ENCODE measurements at regions not wholly inside any gene's neighbourhood (a gene's known extent, or its start where the extent isn't known, plus 50 kb on each side); places are given as distances from the start of the nearest gene placed in this dataset.

GRCh38 chr12:124664395-124665111 is 97.1 kb upstream of the NCOR2 start:
- no peak for DNase-seq (ENCODE audit: low read depth in 2 of 2)

GRCh38 chr12:124663771-124664366 is 96.5 kb upstream of the NCOR2 start:
- no peak for DNase-seq (ENCODE audit: low read depth in 2 of 2)
- no peak overlapping the region for H3K4me3 ChIP-seq (replicated peaks in 1 of 2; ENCODE audit: low read depth in 2 of 2, low read length in 2 of 2)
- no peak for TF ChIP-seq CTCF (IDR thresholded peaks at IDR 0.05; ENCODE audit: low read depth, low read length)

More at GRCh38 chr12:124664395-124665111, 97.1 kb upstream of the NCOR2 start:
- TF ChIP-seq CTCF (IDR thresholded peaks at IDR 0.05; ENCODE audit: low read depth, low read length): no peak
- H3K4me3 ChIP-seq (replicated peaks in 1 of 2; ENCODE audit: low read depth in 2 of 2, low read length in 2 of 2): no peak overlapping the region

- no peak overlapping the region for H3K4me3 ChIP-seq (replicated peaks in 1 of 2; ENCODE audit: low read depth in 2 of 2, low read length in 2 of 2)
- no peak for TF ChIP-seq CTCF (IDR thresholded peaks at IDR 0.05; ENCODE audit: low read depth, low read length)
- no peak for DNase-seq (ENCODE audit: low read depth in 2 of 2)
These were observed 95.8 kb upstream of the NCOR2 start for GRCh38 chr12:124663206-124663605.

- no peak overlapping the region for H3K4me3 ChIP-seq (replicated peaks in 1 of 2; ENCODE audit: low read depth in 2 of 2, low read length in 2 of 2)
- DNase-seq (ENCODE audit: low read depth in 2 of 2): no peak
- no peak for TF ChIP-seq CTCF (IDR thresholded peaks at IDR 0.05; ENCODE audit: low read depth, low read length)
These were observed 93.9 kb upstream of the NCOR2 start for GRCh38 chr12:124661341-124661740.

- TF ChIP-seq CTCF (IDR thresholded peaks at IDR 0.05; ENCODE audit: low read depth, low read length): no peak
- H3K4me3 ChIP-seq (replicated peaks in 1 of 2; ENCODE audit: low read depth in 2 of 2, low read length in 2 of 2): no peak overlapping the region
- DNase-seq (ENCODE audit: low read depth in 2 of 2): no peak
These were observed 93.4 kb upstream of the NCOR2 start for GRCh38 chr12:124660851-124661250.

GRCh38 chr12:124658806-124659402 is 91.5 kb upstream of the NCOR2 start:
- no peak for TF ChIP-seq CTCF (IDR thresholded peaks at IDR 0.05; ENCODE audit: low read depth, low read length)
- H3K4me3 ChIP-seq (replicated peaks in 1 of 2; ENCODE audit: low read depth in 2 of 2, low read length in 2 of 2): no peak overlapping the region
- DNase-seq (ENCODE audit: low read depth in 2 of 2): no peak

Data from cardiac fibroblast (primary cell).